HFFc6 (cell line): ENCODE measurements at regions not wholly inside any gene's neighbourhood (a gene's known extent, or its start where the extent isn't known, plus 50 kb on each side); places are given as distances from the start of the nearest gene placed in this dataset.
A peak's percentile ranks its signal among the peaks of the same experiment; 100 is the strongest.
"Not testable (repeated sequence)": the region's sequence is repeated elsewhere in the genome, so short reads cannot be mapped to it uniquely, and the experiment has no call there.

Source experiments
- DNase-seq: peaks from one replicate; pipeline ENCODE4 v3.0.0-alpha.2; 2018
- H3K27ac Mint-ChIP-seq: 2 replicates; pipeline ENCODE4 v1.8.0; 2020; ENCODE audit warnings: mild to moderate bottlenecking, mixed read lengths
- H3K27me3 Mint-ChIP-seq: 2 replicates; pipeline ENCODE4 v1.8.0; 2021; ENCODE audit warnings: mild to moderate bottlenecking, moderate library complexity, mixed read lengths; ENCODE audit not compliant: insufficient read depth
- H3K36me3 Mint-ChIP-seq: 2 replicates; pipeline ENCODE4 v1.8.0; 2021; ENCODE audit warnings: low read depth, mixed read lengths
- H3K4me1 Mint-ChIP-seq: 2 replicates; pipeline ENCODE4 v1.8.0; 2020; ENCODE audit warnings: low read depth, mixed read lengths
- H3K4me3 Mint-ChIP-seq: 2 replicates; pipeline ENCODE4 v1.8.0; 2020; ENCODE audit warnings: mild to moderate bottlenecking, moderate library complexity, mixed read lengths
- H3K9me3 Mint-ChIP-seq: 2 replicates; pipeline ENCODE4 v1.8.0; 2020; ENCODE audit warnings: mild to moderate bottlenecking, mixed read lengths
- TF ChIP-seq, protein P1 (sequence below): fragments of 200-600 bp; sonication (generic); IDR thresholded peaks from 2 replicates; pipeline ENCODE4 v1.5.0; 2021; ENCODE audit warnings: antibody characterized with exemption, mild to moderate bottlenecking

DNA sequence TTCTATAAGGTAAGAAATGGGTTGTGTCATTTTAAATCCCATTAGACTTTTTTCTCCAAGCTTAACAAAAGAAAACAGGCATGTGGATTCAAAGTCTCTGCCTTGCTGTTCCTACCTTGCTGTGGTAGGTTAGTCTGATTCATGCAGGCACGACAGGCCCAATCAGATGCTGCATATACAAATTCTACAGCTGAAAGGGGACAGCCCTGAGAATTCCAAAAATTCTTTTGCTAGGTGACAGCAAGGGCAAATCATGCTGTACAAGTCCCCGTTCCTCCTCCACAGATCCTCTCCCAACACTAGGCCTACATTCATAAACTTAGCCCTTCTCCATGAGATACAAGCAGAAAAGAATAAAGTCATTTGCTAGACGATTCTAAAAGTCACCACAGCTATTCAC is 161.2 kb upstream of the THBS1 start:
- Mint-ChIP-seq H3K36me3 (peaks cover 11% of the 10 kb centered on the region), H3K27me3 (no peaks in the 10 kb centered on the region), H3K4me3 (no peak overlapping the region), H3K27ac (no peak overlapping the region), H3K4me1 (peaks cover 16% of the 10 kb centered on the region), H3K9me3 (peaks cover 14% of the 10 kb centered on the region)
- DNase-seq = no peak
- TF ChIP-seq, protein P1, sequence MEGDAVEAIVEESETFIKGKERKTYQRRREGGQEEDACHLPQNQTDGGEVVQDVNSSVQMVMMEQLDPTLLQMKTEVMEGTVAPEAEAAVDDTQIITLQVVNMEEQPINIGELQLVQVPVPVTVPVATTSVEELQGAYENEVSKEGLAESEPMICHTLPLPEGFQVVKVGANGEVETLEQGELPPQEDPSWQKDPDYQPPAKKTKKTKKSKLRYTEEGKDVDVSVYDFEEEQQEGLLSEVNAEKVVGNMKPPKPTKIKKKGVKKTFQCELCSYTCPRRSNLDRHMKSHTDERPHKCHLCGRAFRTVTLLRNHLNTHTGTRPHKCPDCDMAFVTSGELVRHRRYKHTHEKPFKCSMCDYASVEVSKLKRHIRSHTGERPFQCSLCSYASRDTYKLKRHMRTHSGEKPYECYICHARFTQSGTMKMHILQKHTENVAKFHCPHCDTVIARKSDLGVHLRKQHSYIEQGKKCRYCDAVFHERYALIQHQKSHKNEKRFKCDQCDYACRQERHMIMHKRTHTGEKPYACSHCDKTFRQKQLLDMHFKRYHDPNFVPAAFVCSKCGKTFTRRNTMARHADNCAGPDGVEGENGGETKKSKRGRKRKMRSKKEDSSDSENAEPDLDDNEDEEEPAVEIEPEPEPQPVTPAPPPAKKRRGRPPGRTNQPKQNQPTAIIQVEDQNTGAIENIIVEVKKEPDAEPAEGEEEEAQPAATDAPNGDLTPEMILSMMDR = no peak

DNA sequence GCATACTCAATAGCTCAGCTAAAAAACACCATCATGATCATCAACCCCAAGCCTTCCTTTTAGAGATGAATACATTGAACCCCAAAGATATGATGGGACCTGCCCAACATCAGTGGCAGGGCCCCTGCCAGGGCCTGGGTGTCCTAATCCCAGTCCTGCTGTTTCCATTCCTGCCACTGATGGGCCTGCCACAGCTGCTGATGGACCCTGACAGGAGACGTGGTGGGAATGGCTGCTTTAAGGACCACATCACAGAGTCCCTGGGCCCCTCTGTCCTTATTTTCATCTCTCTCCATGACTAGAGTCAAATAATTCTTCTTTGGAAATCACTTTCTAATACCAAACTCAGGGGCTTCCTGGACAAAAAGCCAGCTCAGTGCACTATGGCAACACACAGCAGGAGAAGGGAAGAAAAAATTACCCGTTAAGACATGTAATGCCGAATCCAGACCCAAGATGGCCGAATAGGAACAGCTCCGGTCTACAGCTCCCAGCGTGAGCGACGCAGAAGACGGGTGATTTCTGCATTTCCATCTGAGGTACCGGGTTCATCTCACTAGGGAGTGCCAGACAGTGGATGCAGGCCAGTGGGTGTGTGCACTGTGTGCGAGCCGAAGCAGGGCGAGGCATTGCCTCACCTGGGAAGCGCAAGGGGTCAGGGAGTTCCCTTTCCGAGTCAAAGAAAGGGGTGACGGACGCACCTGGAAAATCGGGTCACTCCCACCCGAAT is 160.6 kb upstream of the THBS1 start:
- H3K4me3 Mint-ChIP-seq, H3K27ac Mint-ChIP-seq, H3K27me3 Mint-ChIP-seq, DNase-seq, H3K36me3 Mint-ChIP-seq: not testable (repeated sequence)
- Mint-ChIP-seq H3K9me3 (peaks cover 13% of the 10 kb centered on the region), H3K4me1 (peaks cover 12% of the 10 kb centered on the region)

DNA sequence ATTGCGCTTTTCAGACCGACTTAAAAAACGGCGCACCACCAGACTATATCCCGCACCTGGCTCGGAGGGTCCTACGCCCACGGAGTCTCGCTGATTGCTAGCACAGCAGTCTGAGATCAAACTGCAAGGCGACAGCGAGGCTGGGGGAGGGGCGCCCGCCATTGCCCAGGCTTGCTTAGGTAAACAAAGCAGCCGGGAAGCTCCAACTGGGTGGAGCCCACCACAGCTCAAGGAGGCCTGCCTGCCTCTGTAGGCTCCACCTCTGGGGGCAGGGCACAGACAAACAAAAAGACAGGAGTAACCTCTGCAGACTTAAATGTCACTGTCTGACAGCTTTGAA is 160.1 kb upstream of the THBS1 start:
- H3K4me3 Mint-ChIP-seq, H3K27ac Mint-ChIP-seq, DNase-seq, H3K36me3 Mint-ChIP-seq, H3K27me3 Mint-ChIP-seq: not testable (repeated sequence)
- H3K4me1 Mint-ChIP-seq = peaks cover 12% of the 10 kb centered on the region
- H3K9me3 Mint-ChIP-seq = peaks cover 11% of the 10 kb centered on the region

DNA sequence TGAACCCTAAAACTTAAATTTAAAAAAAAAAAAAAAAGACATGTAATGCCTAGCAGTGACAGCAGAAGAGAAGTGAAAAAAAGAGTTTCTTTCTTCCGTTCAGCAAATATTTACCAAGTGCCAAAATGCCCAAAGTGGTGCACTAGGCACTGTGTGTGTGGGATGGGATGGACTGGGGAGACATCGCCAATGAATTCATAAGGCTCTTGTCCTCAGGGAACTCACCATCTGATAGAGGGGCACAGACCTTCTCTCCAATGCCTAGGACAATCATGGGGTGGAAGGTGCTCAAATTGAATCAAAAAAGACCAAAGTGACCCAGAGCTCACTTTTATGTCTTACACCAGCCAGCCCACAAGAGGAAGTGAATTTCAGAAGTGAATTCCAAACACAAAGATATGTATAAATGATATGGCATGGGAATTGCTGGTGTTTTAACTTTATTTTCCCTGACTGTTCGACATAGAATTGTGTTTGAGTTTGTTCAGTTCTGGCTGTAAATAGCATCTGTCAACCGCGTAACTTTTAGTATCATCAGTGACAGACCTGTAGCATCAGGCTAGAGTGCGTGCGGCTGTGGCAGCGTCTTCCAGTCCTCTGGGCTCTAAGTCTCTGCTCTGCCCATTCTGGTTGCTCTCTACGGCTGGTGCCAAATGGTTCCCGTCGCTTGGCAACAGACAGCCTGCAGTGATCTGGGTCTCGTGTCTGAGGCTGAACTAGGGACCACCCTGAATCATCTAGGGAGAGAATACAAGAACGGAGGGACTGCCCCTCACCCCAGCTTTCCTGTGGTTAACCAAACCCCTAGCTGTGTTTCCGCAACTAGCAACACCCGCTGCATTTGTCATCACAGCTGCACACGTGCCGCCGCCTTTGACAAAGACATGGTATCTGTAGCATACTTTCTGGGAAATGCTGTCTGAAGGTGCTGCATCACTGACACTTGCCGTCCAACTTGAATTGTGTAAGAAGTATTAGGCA is 154.0 kb upstream of the THBS1 start:
- H3K27ac Mint-ChIP-seq = no peak overlapping the region
- TF ChIP-seq, protein P1 = no peak
- no peak overlapping the region for H3K4me3 Mint-ChIP-seq

DNA sequence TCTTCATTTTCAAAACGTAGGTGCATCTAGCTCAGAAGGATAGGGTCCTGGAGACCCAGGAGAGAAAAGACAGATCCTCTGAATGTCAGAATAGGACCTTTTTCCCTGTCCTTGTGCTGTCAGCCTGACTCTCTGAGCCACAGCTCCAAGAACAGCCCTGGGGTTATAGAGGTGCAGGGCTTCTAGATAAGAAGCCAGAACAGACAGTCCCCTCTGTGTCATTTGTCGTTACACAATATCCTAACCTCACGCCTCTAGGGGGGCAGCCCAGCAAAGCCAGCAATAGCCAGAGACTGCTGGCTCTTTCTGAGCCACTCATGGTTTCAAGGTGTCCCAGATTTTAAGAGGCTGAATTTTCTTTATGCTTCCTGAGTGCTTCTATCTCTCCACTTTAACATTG is 153.2 kb upstream of the THBS1 start:
- 0 out of 2 replicates have a peak, but pooled peaks cover 1% of the 10 kb centered on the region for H3K27me3 Mint-ChIP-seq
- TF ChIP-seq, protein P1 = no peak
- no peak for DNase-seq
- no peaks in the 10 kb centered on the region for H3K36me3 Mint-ChIP-seq
- peaks cover 44% of the 10 kb centered on the region for H3K4me1 Mint-ChIP-seq
- no peaks in the 10 kb centered on the region for H3K9me3 Mint-ChIP-seq
- H3K27ac Mint-ChIP-seq = no peak overlapping the region
- no peak overlapping the region for H3K4me3 Mint-ChIP-seq

More for the DNA sequence above, 154.0 kb upstream of the THBS1 start:
- no peaks in the 10 kb centered on the region for H3K36me3 Mint-ChIP-seq
- peaks cover 35% of the 10 kb centered on the region for H3K4me1 Mint-ChIP-seq
- H3K27me3 Mint-ChIP-seq = 0 out of 2 replicates have a peak, but pooled peaks cover 1% of the 10 kb centered on the region
- H3K9me3 Mint-ChIP-seq = no peaks in the 10 kb centered on the region
- no peak for DNase-seq

DNA sequence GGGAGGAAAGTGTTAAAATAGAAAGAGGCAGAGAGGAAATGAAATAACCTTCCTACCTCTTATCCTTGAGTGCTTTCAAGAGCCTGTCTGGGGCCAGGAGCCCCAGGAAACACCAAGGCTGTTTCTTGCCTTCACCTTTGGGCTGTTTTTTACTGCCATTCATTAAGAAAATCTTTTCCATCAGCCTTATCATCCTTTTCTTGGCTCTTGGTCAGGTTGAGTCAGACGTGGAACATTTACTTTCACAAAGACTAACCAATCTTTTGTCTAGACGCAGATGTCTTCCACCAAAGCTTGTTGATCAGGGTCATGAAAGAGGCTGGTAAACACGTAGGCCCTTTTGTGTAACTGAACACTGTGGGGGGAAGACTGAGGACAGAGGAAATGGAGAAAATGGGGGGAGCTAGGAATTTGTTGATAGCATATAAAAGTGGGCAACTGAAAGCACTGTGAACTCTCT is 151.0 kb upstream of the THBS1 start:
- TF ChIP-seq, protein P1 = no peak
- no peaks in the 10 kb centered on the region for H3K9me3 Mint-ChIP-seq
- H3K27ac Mint-ChIP-seq = peak overlapping the region; percentile 79
- no peaks in the 10 kb centered on the region for H3K36me3 Mint-ChIP-seq
- peaks cover 46% of the 10 kb centered on the region for H3K4me1 Mint-ChIP-seq
- DNase-seq = peak; percentile 75
- 0 out of 2 replicates have a peak, but pooled peaks cover 1% of the 10 kb centered on the region for H3K27me3 Mint-ChIP-seq
- H3K4me3 Mint-ChIP-seq = peak overlapping the region; percentile 18
